22Rv1 (cell line): ENCODE measurements at regions not wholly inside any gene's neighbourhood (a gene's known extent, or its start where the extent isn't known, plus 50 kb on each side); places are given as distances from the start of the nearest gene placed in this dataset.
"Not testable (repeated sequence)": the region's sequence is repeated elsewhere in the genome, so short reads cannot be mapped to it uniquely, and the experiment has no call there.

Experiments used
- H3K27ac ChIP-seq: fragments of 450-650 bp; 2 replicates; pipeline ENCODE4 v1.5.1; 2017
- ZFX ChIP-seq: fragments of 450-650 bp; IDR thresholded peaks from 2 replicates; pipeline ENCODE4 v1.6.1; 2017; ENCODE audit warnings: antibody characterized with exemption, borderline replicate concordance
- TF ChIP-seq, protein P1 (sequence below): fragments of 450-650 bp; IDR thresholded peaks from 2 replicates; pipeline ENCODE4 v1.5.1; 2017; ENCODE audit warnings: mild to moderate bottlenecking

DNA sequence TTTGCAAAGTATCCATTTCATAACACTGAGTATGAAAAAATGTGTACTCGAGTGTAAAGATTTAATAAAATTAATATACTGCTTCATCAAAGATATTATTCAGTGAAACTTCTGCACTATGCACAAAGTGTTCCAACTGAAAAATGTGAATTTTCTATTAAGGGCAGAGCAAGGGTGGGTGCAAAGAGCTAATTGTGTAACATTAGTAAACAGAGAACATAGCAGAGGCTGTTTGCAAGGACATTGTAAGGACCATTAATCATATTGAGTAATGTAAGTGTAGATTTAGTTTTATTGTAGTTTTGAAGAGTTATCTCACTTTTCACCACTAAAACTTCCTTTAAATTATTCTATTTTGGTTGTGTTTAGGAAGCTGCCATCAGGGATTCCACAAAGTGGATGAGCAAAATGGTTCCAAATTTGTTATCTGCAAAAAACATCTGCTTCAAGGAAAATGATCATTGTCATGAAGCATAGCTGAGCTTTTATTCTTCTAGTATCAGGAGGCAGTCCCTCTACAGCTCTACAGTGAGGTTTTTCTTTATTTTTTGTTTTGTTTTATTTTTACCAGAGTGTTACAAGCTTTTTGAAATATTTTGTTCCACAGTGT, 1375.4 kb downstream of the SLITRK1 start:
- TF ChIP-seq, protein P1, sequence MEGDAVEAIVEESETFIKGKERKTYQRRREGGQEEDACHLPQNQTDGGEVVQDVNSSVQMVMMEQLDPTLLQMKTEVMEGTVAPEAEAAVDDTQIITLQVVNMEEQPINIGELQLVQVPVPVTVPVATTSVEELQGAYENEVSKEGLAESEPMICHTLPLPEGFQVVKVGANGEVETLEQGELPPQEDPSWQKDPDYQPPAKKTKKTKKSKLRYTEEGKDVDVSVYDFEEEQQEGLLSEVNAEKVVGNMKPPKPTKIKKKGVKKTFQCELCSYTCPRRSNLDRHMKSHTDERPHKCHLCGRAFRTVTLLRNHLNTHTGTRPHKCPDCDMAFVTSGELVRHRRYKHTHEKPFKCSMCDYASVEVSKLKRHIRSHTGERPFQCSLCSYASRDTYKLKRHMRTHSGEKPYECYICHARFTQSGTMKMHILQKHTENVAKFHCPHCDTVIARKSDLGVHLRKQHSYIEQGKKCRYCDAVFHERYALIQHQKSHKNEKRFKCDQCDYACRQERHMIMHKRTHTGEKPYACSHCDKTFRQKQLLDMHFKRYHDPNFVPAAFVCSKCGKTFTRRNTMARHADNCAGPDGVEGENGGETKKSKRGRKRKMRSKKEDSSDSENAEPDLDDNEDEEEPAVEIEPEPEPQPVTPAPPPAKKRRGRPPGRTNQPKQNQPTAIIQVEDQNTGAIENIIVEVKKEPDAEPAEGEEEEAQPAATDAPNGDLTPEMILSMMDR: no peak
- TF ChIP-seq ZFX: no peak
- no peak overlapping the region for H3K27ac ChIP-seq

DNA sequence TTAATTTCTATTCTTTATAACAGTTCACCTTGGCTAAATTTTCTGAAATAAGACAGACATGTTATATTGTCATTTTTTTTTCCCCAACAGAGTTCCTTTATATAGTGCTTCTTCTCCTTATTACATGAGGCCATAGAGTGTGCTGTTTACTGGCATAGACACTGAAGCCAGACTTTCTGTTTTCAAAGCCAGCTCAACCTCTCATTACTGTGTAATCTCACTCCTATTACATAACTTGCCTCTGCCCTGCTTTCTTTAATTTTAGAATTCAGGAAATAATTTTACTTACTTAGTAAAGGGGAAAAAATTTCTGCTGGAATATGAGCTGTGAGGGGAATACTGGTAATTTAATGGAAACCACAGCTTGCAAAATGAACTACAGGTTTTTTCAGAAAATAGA, 1380.4 kb downstream of the SLITRK1 start:
- H3K27ac ChIP-seq: no peak overlapping the region
- no peak for TF ChIP-seq ZFX
- TF ChIP-seq, protein P1: no peak

DNA sequence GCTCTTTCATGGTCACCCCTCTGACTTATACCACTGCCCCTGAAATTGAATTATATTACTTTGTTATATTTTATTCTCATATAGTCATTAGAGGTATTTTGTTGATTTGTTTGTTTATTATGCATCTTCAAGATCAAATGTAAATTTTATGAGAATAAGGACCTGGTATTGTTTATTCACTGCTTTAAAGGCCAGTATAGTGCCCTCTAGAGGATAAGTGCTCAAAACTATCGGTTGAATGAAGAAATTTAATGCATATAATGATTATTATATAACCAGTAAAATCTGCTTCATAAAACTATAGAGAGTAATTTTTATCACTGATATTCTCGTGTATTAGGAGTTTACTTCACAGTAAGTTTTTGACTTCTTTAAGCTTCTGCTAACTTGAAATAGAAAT, 1401.9 kb downstream of the SLITRK1 start:
- H3K27ac ChIP-seq: no peak overlapping the region
- TF ChIP-seq ZFX: no peak
- TF ChIP-seq, protein P1: peak; percentile 79

DNA sequence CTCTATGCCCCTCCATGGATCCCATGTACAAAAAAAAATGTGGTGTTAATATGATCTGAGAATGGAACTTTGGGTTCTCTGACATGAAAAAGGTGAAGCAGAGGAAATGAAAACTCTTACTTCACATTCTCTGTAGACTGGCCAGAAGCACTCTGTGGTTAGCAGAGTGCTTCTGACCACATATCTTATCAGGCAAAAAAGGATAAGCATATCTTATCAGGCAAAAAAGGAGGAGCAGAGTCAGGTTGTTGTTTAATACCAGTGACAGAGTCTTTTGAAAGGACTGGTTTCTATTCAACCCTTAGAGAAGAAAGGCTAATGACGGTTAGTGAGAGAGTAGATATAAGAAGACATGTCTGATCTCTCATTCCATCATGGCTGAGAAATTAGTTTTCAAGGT, 1404.8 kb downstream of the SLITRK1 start:
- TF ChIP-seq ZFX: no peak
- TF ChIP-seq, protein P1: no peak
- no peak overlapping the region for H3K27ac ChIP-seq

DNA sequence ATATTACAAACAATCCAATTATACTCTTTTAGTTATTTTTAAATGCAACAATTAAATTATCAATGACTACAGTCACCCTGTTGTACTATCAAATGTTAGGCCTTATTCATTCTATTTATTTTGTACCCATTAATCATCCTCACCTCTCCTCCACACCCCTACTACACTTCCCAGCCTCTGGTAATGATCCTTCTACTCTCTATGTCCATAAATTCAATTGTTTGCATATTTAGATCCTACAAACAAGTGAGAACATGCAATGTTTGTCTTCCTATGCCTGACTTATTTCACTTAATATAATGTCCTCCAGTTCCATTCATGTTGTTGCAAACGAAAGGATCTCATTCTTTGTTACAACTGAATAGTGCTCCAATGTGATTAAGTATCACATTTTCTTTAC, 1414.6 kb downstream of the SLITRK1 start:
- peak overlapping the region; percentile 6; the same call in 1 of the 2 replicates for H3K27ac ChIP-seq
- no peak for TF ChIP-seq ZFX
- TF ChIP-seq, protein P1: no peak

DNA sequence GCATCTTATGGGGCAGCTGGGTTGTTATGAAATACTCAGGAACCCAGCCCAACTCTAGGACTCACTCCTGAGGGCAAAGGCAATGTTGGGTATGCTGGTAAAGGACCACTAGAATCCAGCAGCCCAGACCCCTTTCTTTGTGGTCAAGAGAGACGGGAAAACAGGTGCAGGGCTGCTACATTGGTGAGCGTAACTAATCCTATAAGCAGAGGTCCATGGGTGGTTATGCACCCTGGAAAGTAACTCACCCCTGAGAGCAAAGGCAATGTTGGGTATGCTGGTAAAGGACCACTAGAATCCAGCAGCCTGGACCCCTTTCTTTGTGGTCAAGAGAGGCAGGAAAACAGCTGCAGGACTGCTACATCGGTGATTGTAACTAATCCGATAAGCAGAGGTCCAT, 1422.7 kb downstream of the SLITRK1 start:
- H3K27ac ChIP-seq: not testable (repeated sequence)

DNA sequence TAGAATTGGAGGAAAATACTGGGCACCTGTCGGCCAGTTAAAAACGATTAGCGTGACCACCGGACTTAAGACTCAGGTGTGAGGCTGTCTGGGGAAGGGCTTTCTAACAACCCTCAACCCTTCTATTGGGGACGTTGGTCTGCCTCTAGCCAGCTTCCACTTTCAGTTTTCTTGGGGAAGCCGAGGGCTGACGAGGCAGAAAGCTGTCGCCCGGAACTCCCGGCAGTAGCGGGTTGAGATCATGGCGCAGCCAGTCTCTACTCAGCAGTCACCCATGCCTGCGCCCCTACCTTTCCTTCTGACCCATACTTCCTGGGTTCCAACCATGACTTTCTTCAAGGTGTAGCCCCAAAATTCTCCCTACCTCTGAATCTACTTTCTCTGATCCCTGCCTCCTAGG, 1424.1 kb downstream of the SLITRK1 start:
- TF ChIP-seq ZFX: no peak
- TF ChIP-seq, protein P1: no peak
- H3K27ac ChIP-seq: no peak overlapping the region

DNA sequence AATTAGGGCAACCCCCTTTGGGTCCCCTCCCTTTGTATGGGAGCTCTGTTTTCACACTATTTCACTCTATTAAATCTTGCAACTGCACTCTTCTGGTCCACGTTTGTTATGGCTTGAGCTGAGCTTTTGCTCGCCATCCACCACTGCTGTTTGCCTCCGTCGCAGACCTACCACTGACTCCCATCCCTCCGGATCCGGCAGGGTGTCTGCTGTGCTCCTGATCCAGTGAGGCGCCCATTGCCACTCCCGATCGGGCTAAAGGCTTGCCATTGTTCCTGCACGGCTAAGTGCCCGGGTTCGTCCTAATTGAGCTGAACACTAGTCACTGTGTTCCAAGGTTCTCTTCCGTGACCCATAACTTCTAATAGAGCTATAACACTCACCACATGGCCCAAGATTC, 1424.7 kb downstream of the SLITRK1 start:
- not testable (repeated sequence) for H3K27ac ChIP-seq
